Neuronal stem cell (in vitro differentiated cells): ENCODE measurements at regions not wholly inside any gene's neighbourhood (a gene's known extent, or its start where the extent isn't known, plus 50 kb on each side); places are given as distances from the start of the nearest gene placed in this dataset.

Experiments used
- DNase-seq: peaks from one replicate; pipeline ENCODE4 v3.0.0-alpha.2; 2013; ENCODE audit warnings: low spot score
- H2AFZ ChIP-seq: one replicate; pipeline ENCODE4 v1.6.1; 2013; ENCODE audit warnings: mild to moderate bottlenecking, low read length, inconsistent platforms
- H2AK5ac ChIP-seq: 2 replicates; pipeline ENCODE4 v1.6.1; 2013; ENCODE audit warnings: low read depth, mild to moderate bottlenecking, inconsistent platforms, low read length, moderate library complexity, mixed read lengths
- H2BK120ac ChIP-seq: 2 replicates; pipeline ENCODE4 v1.6.1; 2013; ENCODE audit warnings: low read depth, mild to moderate bottlenecking, inconsistent platforms, low read length, moderate library complexity, mixed read lengths
- H2BK12ac ChIP-seq: one replicate; pipeline ENCODE4 v1.6.1; 2013; ENCODE audit warnings: low read length, inconsistent platforms
- H2BK15ac ChIP-seq: 2 replicates; pipeline ENCODE4 v1.6.1; 2013; ENCODE audit warnings: mild to moderate bottlenecking, low read length, inconsistent platforms, mixed read lengths
- H2BK5ac ChIP-seq: one replicate; pipeline ENCODE4 v1.6.1; 2013; ENCODE audit warnings: inconsistent platforms, mild to moderate bottlenecking, low read length, moderate library complexity
- H3K14ac ChIP-seq: one replicate; pipeline ENCODE4 v1.6.1; 2013; ENCODE audit warnings: low read length, inconsistent platforms
- H3K18ac ChIP-seq: 2 replicates; pipeline ENCODE4 v1.6.1; 2013; ENCODE audit warnings: low read length, inconsistent platforms
- H3K23ac ChIP-seq: 2 replicates; pipeline ENCODE4 v1.6.1; 2013; ENCODE audit warnings: low read depth, mild to moderate bottlenecking, mixed read lengths, low read length, inconsistent platforms; ENCODE audit not compliant: poor library complexity
- H3K27ac ChIP-seq: replicated peaks from 3 replicates; pipeline ENCODE4 v1.5.1; 2013; ENCODE audit warnings: low read length, inconsistent platforms
- H3K27me3 ChIP-seq, 3 experiments: 2 replicates each; pipeline ENCODE4 v1.6.1; 2013; ENCODE audit warnings: low read length in 3 of 3, mild to moderate bottlenecking in 2 of 3, inconsistent platforms in 1 of 3, low read depth in 1 of 3, mixed read lengths in 1 of 3, moderate library complexity in 1 of 3; ENCODE audit not compliant: control insufficient read depth in 3 of 3, insufficient read depth in 3 of 3
- H3K36me3 ChIP-seq, 2 donors: replicated peaks in 1 of 2; 2 replicates each; pipeline ENCODE4 v1.6.1; 2013; ENCODE audit warnings: low read length in 2 of 2; ENCODE audit not compliant: control insufficient read depth in 2 of 2, insufficient read depth in 2 of 2
- H3K4ac ChIP-seq: 2 replicates; pipeline ENCODE4 v1.6.1; 2013; ENCODE audit warnings: inconsistent platforms, mild to moderate bottlenecking, low read length, moderate library complexity
- H3K4me1 ChIP-seq, 2 donors: 1 replicate in 1 of 2; 2 replicates in 1 of 2; pipeline ENCODE4 v1.6.1; 2013; ENCODE audit warnings: low read length in 2 of 2, low read depth in 1 of 2; ENCODE audit not compliant: control insufficient read depth in 2 of 2, insufficient read depth in 1 of 2
- H3K4me2 ChIP-seq: one replicate; pipeline ENCODE4 v1.6.1; 2013; ENCODE audit warnings: mild to moderate bottlenecking, low read length, inconsistent platforms; ENCODE audit not compliant: insufficient read depth, poor library complexity, severe bottlenecking
- H3K4me3 ChIP-seq, 2 donors: 2 replicates each; pipeline ENCODE4 v1.5.1; 2013; ENCODE audit warnings: low read length in 2 of 2, mild to moderate bottlenecking in 2 of 2, inconsistent platforms in 1 of 2, moderate library complexity in 1 of 2
- H3K79me1 ChIP-seq: one replicate; pipeline ENCODE4 v1.6.1; 2013; ENCODE audit warnings: low read depth, mild to moderate bottlenecking, inconsistent platforms, low read length, moderate library complexity
- H3K9ac ChIP-seq: one replicate; pipeline ENCODE4 v1.6.1; 2013; ENCODE audit warnings: mild to moderate bottlenecking, low read depth, low read length, inconsistent platforms; ENCODE audit not compliant: poor library complexity
- H3K9me3 ChIP-seq, 2 donors: replicated peaks in 1 of 2; 2 replicates each; pipeline versions ENCODE3 to v1.6.1; 2013; ENCODE audit warnings: low read length in 2 of 2, mild to moderate bottlenecking in 2 of 2, inconsistent platforms in 1 of 2, low read depth in 1 of 2, mixed read lengths in 1 of 2, moderate library complexity in 1 of 2; ENCODE audit not compliant: control insufficient read depth in 2 of 2, insufficient read depth in 1 of 2
- H4K8ac ChIP-seq: one replicate; pipeline ENCODE4 v1.6.1; 2013; ENCODE audit warnings: low read depth, mild to moderate bottlenecking, inconsistent platforms, low read length, moderate library complexity
- H4K91ac ChIP-seq: one replicate; pipeline ENCODE4 v1.6.1; 2013; ENCODE audit warnings: low read length, low read depth, mild to moderate bottlenecking, inconsistent platforms; ENCODE audit not compliant: poor library complexity
- WGBS, 2 donors: extraction: QIAGEN DNeasy Blood & Tissue Kit; methylation state at CpG; one replicate each; pipeline ENCODE4 v1.1.7; 2013; ENCODE audit warnings: missing lambda C conversion rate in 2 of 2, mixed read lengths in 1 of 2; ENCODE audit not compliant: insufficient read length in 2 of 2, insufficient replicate concordance in 1 of 2; ENCODE audit errors: extremely low coverage in 2 of 2; 5-methylcytosine and 5-hydroxymethylcytosine counted together

GRCh38 chr6:141843178-141843834 is 289.4 kb upstream of the GJE1 start:
- Histone ChIP-seq H3K27me3 (no peaks in the 10 kb centered on the region), H4K91ac (no peak overlapping the region), H3K36me3 (no peaks in the 10 kb centered on the region), H2BK12ac (no peak overlapping the region), H2AK5ac (no peak overlapping the region), H2AFZ (no peak overlapping the region), H3K4me1 (no peaks in the 10 kb centered on the region), H3K23ac (no peak overlapping the region), H3K79me1 (no peaks in the 10 kb centered on the region), H3K4ac (no peak overlapping the region), H4K8ac (no peak overlapping the region), H3K9me3 (no peaks in the 10 kb centered on the region), H2BK15ac (no peak overlapping the region), H3K9ac (no peak overlapping the region), H2BK120ac (no peak overlapping the region), H3K4me2 (no peak overlapping the region), H3K4me3 (no peak overlapping the region), H3K18ac (no peak overlapping the region), H2BK5ac (no peak overlapping the region), H3K14ac (no peak overlapping the region), H3K27ac (no peak overlapping the region)
- no peak for DNase-seq
- WGBS, 2 donors, result 100% methylated on average over 1 of the region's 3 CpGs; no CpG with 5 or more reads in 1 of the 2 donors

GRCh38 chr6:141833001-141833655 is 299.6 kb upstream of the GJE1 start:
- no peak overlapping the region for H2BK12ac ChIP-seq
- no peak overlapping the region for H2BK5ac ChIP-seq
- H3K18ac ChIP-seq, result no peak overlapping the region
- H2BK15ac ChIP-seq, result no peak overlapping the region
- no peak overlapping the region for H3K4me2 ChIP-seq
- DNase-seq, result no peak
- H3K23ac ChIP-seq, result no peak overlapping the region
- no peak overlapping the region for H4K91ac ChIP-seq
- no peaks in the 10 kb centered on the region for H3K27me3 ChIP-seq
- no peak overlapping the region for H3K9ac ChIP-seq
- H3K4ac ChIP-seq, result no peak overlapping the region
- peak overlapping the region; percentile 63 for H2AFZ ChIP-seq
- no peaks in the 10 kb centered on the region for H3K9me3 ChIP-seq
- WGBS, 2 donors, result no CpG with 5 or more reads among the region's 7 CpGs
- H3K4me1 ChIP-seq, result peaks cover 8 to 21% of the 10 kb centered on the region in 2 donors
- no peak overlapping the region for H3K27ac ChIP-seq
- H3K4me3 ChIP-seq, result no peak overlapping the region
- H3K79me1 ChIP-seq, result no peaks in the 10 kb centered on the region
- H2BK120ac ChIP-seq, result no peak overlapping the region
- no peak overlapping the region for H2AK5ac ChIP-seq
- no peak overlapping the region for H4K8ac ChIP-seq
- no peaks in the 10 kb centered on the region for H3K36me3 ChIP-seq
- no peak overlapping the region for H3K14ac ChIP-seq

- Histone ChIP-seq H3K4me3 (no peak overlapping the region), H3K4me2 (no peak overlapping the region), H3K79me1 (no peaks in the 10 kb centered on the region), H3K27ac (peak overlapping the region; percentile 72), H4K8ac (no peak overlapping the region), H2BK120ac (no peak overlapping the region), H3K27me3 (no peaks in the 10 kb centered on the region), H3K18ac (no peak overlapping the region), H2BK5ac (no peak overlapping the region), H2BK12ac (no peak overlapping the region), H2AK5ac (no peak overlapping the region), H3K9me3 (peaks cover 0 to 9% of the 10 kb centered on the region in 2 donors), H3K4me1 (peaks cover 8 to 21% of the 10 kb centered on the region in 2 donors), H2AFZ (no peak overlapping the region), H3K23ac (no peak overlapping the region), H2BK15ac (no peak overlapping the region), H4K91ac (no peak overlapping the region), H3K14ac (no peak overlapping the region), H3K9ac (no peak overlapping the region), H3K4ac (no peak overlapping the region), H3K36me3 (no peaks in the 10 kb centered on the region)
- DNase-seq, result no peak
- no CpG with 5 or more reads among the region's 1 CpG for WGBS, 2 donors
Measured at GRCh38 chr6:141830530-141830929, 302.2 kb upstream of the GJE1 start.

DNA sequence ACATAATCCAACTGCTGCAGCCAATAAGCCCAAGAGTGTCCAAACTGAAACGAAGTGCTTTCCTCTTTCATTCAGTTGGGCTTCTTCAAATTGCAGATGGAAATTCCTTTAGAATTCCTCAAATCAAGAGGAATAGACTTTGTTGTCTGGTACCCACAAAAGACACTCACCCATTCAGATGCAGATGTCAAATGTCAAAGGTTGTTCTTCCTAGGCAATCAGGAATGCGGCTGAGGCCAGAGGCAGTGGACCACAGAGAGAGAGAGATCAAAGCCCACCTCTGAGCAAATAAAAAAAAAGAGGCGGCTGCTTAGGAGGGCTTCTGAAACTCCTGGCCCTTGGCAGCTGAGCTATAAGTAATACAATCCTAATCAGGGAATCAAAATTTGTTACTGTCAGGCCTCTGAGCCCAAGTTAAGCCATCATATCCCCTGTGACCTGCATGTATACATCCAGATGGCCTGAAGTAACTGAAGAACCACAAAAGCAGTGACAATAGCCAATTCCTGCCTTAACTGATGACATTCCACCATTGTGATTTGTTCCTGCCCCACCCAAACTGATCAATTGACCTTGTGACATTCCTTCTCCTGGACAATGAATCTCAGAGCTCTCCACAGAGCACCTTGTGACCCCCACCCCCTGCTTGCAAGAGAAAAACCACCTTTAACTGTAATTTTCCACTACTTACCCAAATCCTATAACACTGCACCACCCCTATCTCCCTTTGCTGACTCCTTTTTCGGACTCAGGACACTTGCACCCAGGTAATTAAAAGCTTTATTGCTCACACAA is 303.0 kb upstream of the GJE1 start:
- Histone ChIP-seq H2BK15ac (no peak overlapping the region), H3K4me1 (peaks cover 8 to 21% of the 10 kb centered on the region in 2 donors), H3K4ac (no peak overlapping the region), H2BK5ac (no peak overlapping the region), H2AFZ (no peak overlapping the region), H3K4me2 (peak overlapping the region; percentile 29), H3K4me3 (no peak overlapping the region), H3K23ac (no peak overlapping the region), H2BK120ac (no peak overlapping the region), H2AK5ac (no peak overlapping the region), H3K36me3 (no peaks in the 10 kb centered on the region), H3K79me1 (no peaks in the 10 kb centered on the region), H3K14ac (no peak overlapping the region), H3K27me3 (no peaks in the 10 kb centered on the region), H4K91ac (no peak overlapping the region), H4K8ac (no peak overlapping the region), H3K9ac (no peak overlapping the region), H3K18ac (no peak overlapping the region), H2BK12ac (no peak overlapping the region), H3K27ac (peak overlapping the region; percentile 72), H3K9me3 (peaks cover 0 to 13% of the 10 kb centered on the region in 2 donors)
- DNase-seq, result peak; percentile 84
- WGBS, 2 donors, result no CpG with 5 or more reads among the region's 4 CpGs
